ENCODE measurements at regions not wholly inside any gene's neighbourhood (a gene's known extent, or its start where the extent isn't known, plus 50 kb on each side); places are given as distances from the start of the nearest gene placed in this dataset.
"Not testable (repeated sequence)": the region's sequence is repeated elsewhere in the genome, so short reads cannot be mapped to it uniquely, and the experiment has no call there.

DNA sequence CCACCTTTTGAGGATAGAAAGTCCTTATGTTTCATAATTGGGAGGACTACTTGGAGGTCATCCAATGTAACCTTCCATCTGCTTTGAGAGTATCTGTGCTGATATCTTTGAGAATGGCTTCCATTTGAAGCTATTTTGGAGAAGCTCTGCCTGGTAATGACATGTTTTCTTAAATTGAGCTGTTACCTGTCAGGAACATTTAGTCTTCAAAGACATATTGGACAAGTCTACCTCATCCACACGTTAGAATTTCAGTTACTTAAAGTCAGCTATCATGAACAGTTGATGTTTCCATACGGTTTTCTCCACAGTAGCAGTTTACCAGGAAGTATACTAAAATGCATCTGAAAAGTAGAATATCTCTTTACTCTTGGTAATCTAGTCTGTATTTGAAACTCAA lies 318.5 kb downstream of the EDEM1 start:
- TF ChIP-seq CTCF (conservative IDR thresholded peaks at IDR 0.05) (no peak), ZFX (IDR thresholded peaks at IDR 0.05) (no peak)
- no peak overlapping the region for H3K27ac ChIP-seq

DNA sequence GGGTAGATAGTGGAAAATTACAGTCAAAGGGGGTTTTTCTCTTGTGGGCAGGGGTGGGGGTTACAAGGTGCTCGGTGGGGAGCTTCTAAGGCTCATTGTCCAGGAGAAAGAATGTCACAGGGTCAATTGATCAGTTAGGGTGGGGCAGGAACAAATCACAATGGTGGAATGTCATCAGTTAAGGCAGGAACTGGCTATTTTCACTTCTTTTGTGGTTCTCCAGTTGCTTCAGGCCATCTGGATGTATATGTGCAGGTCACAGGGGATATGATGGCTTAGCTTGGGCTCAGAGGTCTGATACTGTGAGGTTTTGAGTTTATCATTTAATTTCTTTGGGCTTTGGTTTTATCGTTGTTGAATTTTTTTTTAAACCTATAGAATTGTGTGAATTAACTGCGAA lies 321.4 kb downstream of the EDEM1 start:
- not testable (repeated sequence) for H3K27ac ChIP-seq

- no peak overlapping the region for H3K27ac ChIP-seq
- TF ChIP-seq ZFX (IDR thresholded peaks at IDR 0.05): no peak
- TF ChIP-seq CTCF (conservative IDR thresholded peaks at IDR 0.05): no peak
These were observed 322.8 kb downstream of the EDEM1 start for GRCh38 chr3:5510300-5510699.

- H3K27ac ChIP-seq: no peak overlapping the region
- TF ChIP-seq ZFX (IDR thresholded peaks at IDR 0.05) (no peak), CTCF (conservative IDR thresholded peaks at IDR 0.05) (no peak)
These were observed 330.4 kb downstream of the EDEM1 start for GRCh38 chr3:5517921-5518320.

DNA sequence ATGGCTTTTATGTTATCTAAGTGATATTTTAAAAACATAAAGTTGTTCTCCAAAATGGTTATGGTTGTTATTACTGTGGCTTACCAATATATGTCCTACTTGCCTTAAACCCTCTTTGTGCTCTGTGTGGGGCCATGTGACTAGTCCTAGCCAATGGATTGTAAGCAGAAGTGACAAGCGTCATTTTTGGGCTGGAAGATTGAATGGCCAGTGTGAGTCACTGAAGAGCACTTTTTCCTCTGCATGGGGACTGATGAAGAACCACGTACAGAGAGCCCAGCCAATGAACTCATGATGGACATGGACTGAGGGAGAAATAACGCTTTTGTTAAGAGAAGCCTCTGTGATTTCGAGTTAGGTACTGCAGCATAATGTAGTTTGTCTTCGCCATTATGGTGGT lies 332.7 kb downstream of the EDEM1 start:
- no peak for TF ChIP-seq CTCF (conservative IDR thresholded peaks at IDR 0.05)
- no peak for TF ChIP-seq ZFX (IDR thresholded peaks at IDR 0.05)

DNA sequence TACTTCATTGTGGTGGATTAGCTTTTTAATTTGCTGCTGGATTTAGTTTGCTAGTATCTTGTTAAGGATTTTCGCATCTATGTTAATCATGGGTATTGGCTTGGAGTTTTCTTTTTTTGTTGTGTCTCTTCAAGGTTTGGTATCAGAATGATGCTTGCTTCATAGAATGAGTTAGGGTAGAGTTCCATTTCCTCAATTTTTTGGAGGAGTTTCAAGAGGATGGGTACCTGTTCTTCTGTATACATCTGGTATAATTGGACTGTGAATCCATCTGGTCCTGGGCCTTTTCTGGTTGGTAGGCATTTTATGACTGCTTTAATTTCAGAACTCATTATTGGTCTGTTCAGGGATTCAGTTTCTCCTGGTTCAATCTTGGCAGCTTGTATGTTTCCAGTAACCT lies 335.6 kb downstream of the EDEM1 start:
- TF ChIP-seq CTCF (conservative IDR thresholded peaks at IDR 0.05) (no peak), ZFX (IDR thresholded peaks at IDR 0.05) (no peak)
- no peak overlapping the region for H3K27ac ChIP-seq

More for the DNA sequence above, 332.7 kb downstream of the EDEM1 start:
- no peak overlapping the region for H3K27ac ChIP-seq

DNA sequence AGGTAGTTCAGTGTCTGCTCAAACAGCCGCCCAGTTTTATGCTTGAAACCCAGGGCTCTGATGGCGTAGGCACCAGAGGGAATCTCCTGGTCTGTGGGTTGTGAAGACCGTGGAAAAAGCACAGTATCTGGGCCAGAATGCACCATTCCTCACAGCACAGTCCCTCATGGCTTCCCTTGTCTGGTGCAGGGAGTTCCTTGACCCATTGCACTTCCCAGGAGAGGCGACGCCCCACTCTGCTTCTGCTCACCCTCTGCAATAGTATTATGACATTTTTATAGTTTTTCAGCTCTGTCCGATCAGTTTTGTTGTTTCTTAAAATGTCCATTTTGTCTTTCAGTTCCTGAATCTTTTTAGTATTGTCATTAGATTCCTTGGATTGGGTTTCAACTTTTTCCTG lies 343.5 kb downstream of the EDEM1 start:
- TF ChIP-seq ZFX (IDR thresholded peaks at IDR 0.05) (no peak), CTCF (conservative IDR thresholded peaks at IDR 0.05) (no peak)
- H3K27ac ChIP-seq: no peak overlapping the region

- TF ChIP-seq ZFX (IDR thresholded peaks at IDR 0.05) (no peak), CTCF (conservative IDR thresholded peaks at IDR 0.05) (no peak)
These were observed 344.3 kb downstream of the EDEM1 start for GRCh38 chr3:5531741-5532290.

More at GRCh38 chr3:5531741-5532290, 344.3 kb downstream of the EDEM1 start:
- no peak overlapping the region for H3K27ac ChIP-seq
